Lower leg skin (tissue), 3 donors: ENCODE measurements at regions not wholly inside any gene's neighbourhood (a gene's known extent, or its start where the extent isn't known, plus 50 kb on each side); places are given as distances from the start of the nearest gene placed in this dataset.

Experiments
- CTCF ChIP-seq, 3 donors: fragments of 450-650 bp; IDR thresholded peaks; one replicate each; pipeline ENCODE4 v1.5.1; 2016; ENCODE audit warnings: antibody characterized with exemption in 3 of 3, mild to moderate bottlenecking in 3 of 3, moderate library complexity in 2 of 3
- POLR2A ChIP-seq, 2 donors: fragments of 450-650 bp; IDR thresholded peaks; one replicate each; pipeline ENCODE4 v1.6.1; 2016 to 2017; ENCODE audit warnings: antibody characterized with exemption in 2 of 2, mild to moderate bottlenecking in 1 of 2, moderate library complexity in 1 of 2

GRCh38 chr6:62626661-62627060 lies 340.6 kb upstream of the KHDRBS2 start:
- TF ChIP-seq POLR2A (IDR thresholded peaks at IDR 0.05) (no peak), CTCF (IDR thresholded peaks at IDR 0.05) (no peak)
